Osteoblast (primary cell): ENCODE measurements at regions not wholly inside any gene's neighbourhood (a gene's known extent, or its start where the extent isn't known, plus 50 kb on each side); places are given as distances from the start of the nearest gene placed in this dataset.
"Not testable (repeated sequence)": the region's sequence is repeated elsewhere in the genome, so short reads cannot be mapped to it uniquely, and the experiment has no call there.

ENCODE experiments used
- DNase-seq: peaks from one replicate; pipeline ENCODE4 v3.0.0; 2011; ENCODE audit warnings: low spot score, mixed read lengths; ENCODE audit not compliant: insufficient read length; ENCODE audit errors: missing footprints
- H2AFZ ChIP-seq: 2 replicates; pipeline ENCODE4 v1.6.0; 2011; ENCODE audit warnings: mild to moderate bottlenecking, low read length
- H3K27ac ChIP-seq: 2 replicates; pipeline ENCODE4 v1.5.1; 2011; ENCODE audit warnings: mild to moderate bottlenecking, low read depth, low read length, moderate library complexity
- H3K27me3 ChIP-seq: 2 replicates; pipeline ENCODE4 v1.6.0; 2012; ENCODE audit warnings: mild to moderate bottlenecking, control low read depth, inconsistent platforms, low read length, moderate library complexity; ENCODE audit not compliant: insufficient read depth
- H3K36me3 ChIP-seq: 2 replicates; pipeline ENCODE4 v1.5.1; 2011; ENCODE audit warnings: mild to moderate bottlenecking, low read length, control low read depth, moderate library complexity; ENCODE audit not compliant: insufficient read depth
- H3K4me1 ChIP-seq: 2 replicates; pipeline ENCODE4 v1.5.1; 2011; ENCODE audit warnings: mild to moderate bottlenecking, low read length, control low read depth, moderate library complexity; ENCODE audit not compliant: insufficient read depth
- H3K4me2 ChIP-seq: 2 replicates; pipeline ENCODE4 v1.6.0; 2011; ENCODE audit warnings: mild to moderate bottlenecking, low read length; ENCODE audit not compliant: insufficient read depth
- H3K4me3 ChIP-seq: fragments of 200-600 bp; sonication (generic); 3 replicates; pipeline ENCODE4 v1.5.1; 2012; ENCODE audit warnings: mild to moderate bottlenecking, low read length, inconsistent platforms; ENCODE audit not compliant: insufficient read depth
- H3K79me2 ChIP-seq: 2 replicates; pipeline ENCODE4 v1.6.0; 2012; ENCODE audit warnings: mild to moderate bottlenecking, low read length, control low read depth, inconsistent platforms; ENCODE audit not compliant: insufficient read depth
- H3K9me3 ChIP-seq: 2 replicates; pipeline ENCODE4 v1.5.1; 2011; ENCODE audit warnings: low read depth, low read length, control low read depth
- H4K20me1 ChIP-seq: 2 replicates; pipeline ENCODE4 v1.6.0; 2012; ENCODE audit warnings: mild to moderate bottlenecking, low read length, control low read depth; ENCODE audit not compliant: insufficient read depth
- CTCF ChIP-seq: IDR thresholded peaks from 2 replicates; pipeline ENCODE4 v1.5.1; 2011; ENCODE audit warnings: mild to moderate bottlenecking, low read depth, low read length, moderate library complexity; ENCODE audit errors: extremely low read depth

- DNase-seq: no peak
- H3K36me3 ChIP-seq: no peaks in the 10 kb centered on the region
- no peak overlapping the region for H2AFZ ChIP-seq
- H3K27me3 ChIP-seq: no peaks in the 10 kb centered on the region
- no peak overlapping the region for H3K27ac ChIP-seq
- H4K20me1 ChIP-seq: no peaks in the 10 kb centered on the region
- no peak overlapping the region for H3K4me2 ChIP-seq
- no peaks in the 10 kb centered on the region for H3K9me3 ChIP-seq
- H3K4me1 ChIP-seq: no peaks in the 10 kb centered on the region
- no peak for TF ChIP-seq CTCF
- no peak overlapping the region for H3K4me3 ChIP-seq
- no peaks in the 10 kb centered on the region for H3K79me2 ChIP-seq
Measured at GRCh38 chr9:30932226-30932625, 1452.2 kb upstream of the ACO1 start.

GRCh38 chr9:30935730-30936129, 1448.7 kb upstream of the ACO1 start:
- Histone ChIP-seq H3K4me1 (no peaks in the 10 kb centered on the region), H3K4me3 (no peak overlapping the region), H3K27me3 (no peaks in the 10 kb centered on the region), H3K9me3 (no peaks in the 10 kb centered on the region), H3K27ac (no peak overlapping the region), H3K79me2 (no peaks in the 10 kb centered on the region), H2AFZ (no peak overlapping the region), H4K20me1 (no peaks in the 10 kb centered on the region), H3K4me2 (no peak overlapping the region), H3K36me3 (no peaks in the 10 kb centered on the region)
- DNase-seq: no peak
- TF ChIP-seq CTCF: no peak

GRCh38 chr9:30937106-30937505, 1447.3 kb upstream of the ACO1 start:
- Histone ChIP-seq H3K4me2 (no peak overlapping the region), H3K4me1 (no peaks in the 10 kb centered on the region), H3K27me3 (no peaks in the 10 kb centered on the region), H4K20me1 (no peaks in the 10 kb centered on the region), H3K9me3 (no peaks in the 10 kb centered on the region), H3K36me3 (no peaks in the 10 kb centered on the region), H2AFZ (no peak overlapping the region), H3K79me2 (no peaks in the 10 kb centered on the region), H3K4me3 (no peak overlapping the region), H3K27ac (no peak overlapping the region)
- TF ChIP-seq CTCF: no peak
- DNase-seq: no peak

- not testable (repeated sequence) for H4K20me1 ChIP-seq, H3K9me3 ChIP-seq, H3K4me1 ChIP-seq, H3K4me2 ChIP-seq, DNase-seq, H3K36me3 ChIP-seq, H3K4me3 ChIP-seq, H3K79me2 ChIP-seq, H2AFZ ChIP-seq, H3K27ac ChIP-seq, H3K27me3 ChIP-seq
Measured at GRCh38 chr9:30942852-30943251, 1441.6 kb upstream of the ACO1 start.
